Hepatocyte (in vitro differentiated cells): ENCODE measurements at regions not wholly inside any gene's neighbourhood (a gene's known extent, or its start where the extent isn't known, plus 50 kb on each side); places are given as distances from the start of the nearest gene placed in this dataset.

Experiments used
- EZH2 ChIP-seq: fragments of 200-600 bp; sonication (generic); IDR thresholded peaks from 2 replicates; pipeline ENCODE4 v1.6.1; 2016; ENCODE audit warnings: antibody characterized with exemption, mild to moderate bottlenecking, borderline replicate concordance
- EZH2phosphoT487 ChIP-seq: fragments of 200-600 bp; sonication (generic); IDR thresholded peaks from one replicate; pipeline ENCODE4 v1.6.1; 2018; ENCODE audit warnings: antibody characterized with exemption, mild to moderate bottlenecking, low read depth, moderate library complexity; ENCODE audit not compliant: unreplicated experiment, severe bottlenecking
- TF ChIP-seq, protein P1 (sequence below): fragments of 200-600 bp; sonication (generic); IDR thresholded peaks from 2 replicates; pipeline ENCODE4 v1.5.1; 2016; ENCODE audit warnings: antibody characterized with exemption, mild to moderate bottlenecking; ENCODE audit not compliant: poor library complexity

- no peak for TF ChIP-seq EZH2phosphoT487
- TF ChIP-seq EZH2 = no peak
- TF ChIP-seq, protein P1, sequence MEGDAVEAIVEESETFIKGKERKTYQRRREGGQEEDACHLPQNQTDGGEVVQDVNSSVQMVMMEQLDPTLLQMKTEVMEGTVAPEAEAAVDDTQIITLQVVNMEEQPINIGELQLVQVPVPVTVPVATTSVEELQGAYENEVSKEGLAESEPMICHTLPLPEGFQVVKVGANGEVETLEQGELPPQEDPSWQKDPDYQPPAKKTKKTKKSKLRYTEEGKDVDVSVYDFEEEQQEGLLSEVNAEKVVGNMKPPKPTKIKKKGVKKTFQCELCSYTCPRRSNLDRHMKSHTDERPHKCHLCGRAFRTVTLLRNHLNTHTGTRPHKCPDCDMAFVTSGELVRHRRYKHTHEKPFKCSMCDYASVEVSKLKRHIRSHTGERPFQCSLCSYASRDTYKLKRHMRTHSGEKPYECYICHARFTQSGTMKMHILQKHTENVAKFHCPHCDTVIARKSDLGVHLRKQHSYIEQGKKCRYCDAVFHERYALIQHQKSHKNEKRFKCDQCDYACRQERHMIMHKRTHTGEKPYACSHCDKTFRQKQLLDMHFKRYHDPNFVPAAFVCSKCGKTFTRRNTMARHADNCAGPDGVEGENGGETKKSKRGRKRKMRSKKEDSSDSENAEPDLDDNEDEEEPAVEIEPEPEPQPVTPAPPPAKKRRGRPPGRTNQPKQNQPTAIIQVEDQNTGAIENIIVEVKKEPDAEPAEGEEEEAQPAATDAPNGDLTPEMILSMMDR = no peak
These were observed 436.7 kb upstream of the LUZP2 start for GRCh38 chr11:24060125-24060524.
